Uterus (tissue), 3 donors: ENCODE measurements at regions not wholly inside any gene's neighbourhood (a gene's known extent, or its start where the extent isn't known, plus 50 kb on each side); places are given as distances from the start of the nearest gene placed in this dataset.

Source experiments
- DNase-seq, 2 donors: peaks; one replicate each; pipeline ENCODE4 v3.0.0-alpha.2; 2019 to 2020
- H3K27ac ChIP-seq, 2 donors: fragments of 200-600 bp; sonication (generic); 1 replicate in 1 of 2; 2 replicates in 1 of 2; pipeline ENCODE4 v1.5.1; 2016 to 2018
- H3K27me3 ChIP-seq, 2 donors: fragments of 200-600 bp; sonication (generic); one replicate each; pipeline ENCODE4 v1.5.1; 2018 to 2019; ENCODE audit warnings: control low read depth in 1 of 2
- H3K36me3 ChIP-seq, 2 donors: fragments of 200-600 bp; sonication (generic); one replicate each; pipeline ENCODE4 v1.5.1; 2019; ENCODE audit warnings: control low read depth in 1 of 2
- H3K4me1 ChIP-seq, 2 donors: fragments of 200-600 bp; sonication (generic); one replicate each; pipeline ENCODE4 v1.5.1; 2018 to 2019; ENCODE audit warnings: control low read depth in 1 of 2
- H3K4me3 ChIP-seq, 2 donors: fragments of 200-600 bp; sonication (generic); 1 replicate in 1 of 2; 2 replicates in 1 of 2; pipeline ENCODE4 v1.5.1; 2018 to 2019; ENCODE audit warnings: mild to moderate bottlenecking in 1 of 2
- H3K9me3 ChIP-seq, 2 donors: fragments of 200-600 bp; sonication (generic); one replicate each; pipeline ENCODE4 v1.5.1; 2019; ENCODE audit warnings: control low read depth in 1 of 2
- POLR2A ChIP-seq, 2 donors: fragments of 450-650 bp; IDR thresholded peaks; one replicate each; pipeline ENCODE4 v1.6.1; 2016; ENCODE audit warnings: antibody characterized with exemption in 2 of 2, mild to moderate bottlenecking in 1 of 2, moderate library complexity in 1 of 2
- intact Hi-C: fragments of 100-400 bp; cut with DNase I; formaldehyde crosslinking; loops from one replicate; pipeline ENCODE4 v1.15.1; 2023; ENCODE audit warnings: low total_unique reads
- TF ChIP-seq, protein P1 (sequence below), 4 experiments: fragments of 200-600 bp in 2 of 4; fragments of 450-650 bp in 2 of 4; sonication (generic) in 2 of 4; IDR thresholded peaks; one replicate each; pipeline ENCODE4 v1.5.1; 2016 to 2019; ENCODE audit warnings: antibody characterized with exemption in 4 of 4, mild to moderate bottlenecking in 2 of 4, moderate library complexity in 1 of 4
- donor health status: DM: yes; HTN: yes; CAD: no.

DNA sequence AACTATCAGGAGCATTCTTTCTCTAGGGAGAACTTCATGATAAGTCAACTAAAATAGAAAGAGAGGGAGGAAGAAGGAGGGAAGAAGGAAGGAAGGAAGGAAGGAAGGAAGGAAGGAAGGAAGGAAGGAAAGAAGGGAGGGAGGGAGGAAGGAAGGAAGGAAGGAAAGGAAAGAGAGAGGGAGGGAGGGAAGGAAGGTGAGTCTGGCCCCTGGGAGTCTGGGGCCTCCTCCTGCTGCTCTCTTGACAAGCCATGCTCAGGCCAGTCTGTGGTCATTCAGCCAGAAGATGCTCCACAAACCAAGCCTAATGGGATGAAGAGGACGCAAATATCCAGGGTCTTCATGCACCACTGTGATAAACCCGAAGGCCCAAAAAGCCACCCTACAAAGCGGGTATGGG is 216.4 kb upstream of the AGAP1 start:
- TF ChIP-seq POLR2A (IDR thresholded peaks at IDR 0.05), result no peak
- TF ChIP-seq, protein P1, sequence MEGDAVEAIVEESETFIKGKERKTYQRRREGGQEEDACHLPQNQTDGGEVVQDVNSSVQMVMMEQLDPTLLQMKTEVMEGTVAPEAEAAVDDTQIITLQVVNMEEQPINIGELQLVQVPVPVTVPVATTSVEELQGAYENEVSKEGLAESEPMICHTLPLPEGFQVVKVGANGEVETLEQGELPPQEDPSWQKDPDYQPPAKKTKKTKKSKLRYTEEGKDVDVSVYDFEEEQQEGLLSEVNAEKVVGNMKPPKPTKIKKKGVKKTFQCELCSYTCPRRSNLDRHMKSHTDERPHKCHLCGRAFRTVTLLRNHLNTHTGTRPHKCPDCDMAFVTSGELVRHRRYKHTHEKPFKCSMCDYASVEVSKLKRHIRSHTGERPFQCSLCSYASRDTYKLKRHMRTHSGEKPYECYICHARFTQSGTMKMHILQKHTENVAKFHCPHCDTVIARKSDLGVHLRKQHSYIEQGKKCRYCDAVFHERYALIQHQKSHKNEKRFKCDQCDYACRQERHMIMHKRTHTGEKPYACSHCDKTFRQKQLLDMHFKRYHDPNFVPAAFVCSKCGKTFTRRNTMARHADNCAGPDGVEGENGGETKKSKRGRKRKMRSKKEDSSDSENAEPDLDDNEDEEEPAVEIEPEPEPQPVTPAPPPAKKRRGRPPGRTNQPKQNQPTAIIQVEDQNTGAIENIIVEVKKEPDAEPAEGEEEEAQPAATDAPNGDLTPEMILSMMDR (IDR thresholded peaks at IDR 0.05), result no peak
- intact Hi-C loops, result no loop called here
- DNase-seq, result no peak
- H3K36me3 ChIP-seq, result no peaks in the 10 kb centered on the region
- H3K9me3 ChIP-seq, result no peaks in the 10 kb centered on the region
- no peaks in the 10 kb centered on the region for H3K4me1 ChIP-seq
- no peaks in the 10 kb centered on the region for H3K27me3 ChIP-seq
- no peak overlapping the region for H3K4me3 ChIP-seq
- no peak overlapping the region for H3K27ac ChIP-seq

- Histone ChIP-seq H3K27me3 (no peaks in the 10 kb centered on the region), H3K4me3 (no peak overlapping the region), H3K27ac (no peak overlapping the region), H3K36me3 (no peaks in the 10 kb centered on the region), H3K4me1 (no peaks in the 10 kb centered on the region), H3K9me3 (no peaks in the 10 kb centered on the region)
- no peak for TF ChIP-seq POLR2A (IDR thresholded peaks at IDR 0.05)
- TF ChIP-seq, protein P1 (IDR thresholded peaks at IDR 0.05), result no peak
- no peak for DNase-seq
- intact Hi-C loops, result no loop called here
These were observed 215.0 kb upstream of the AGAP1 start for GRCh38 chr2:235278771-235279355.

- intact Hi-C loops, result no loop called here
- TF ChIP-seq POLR2A (IDR thresholded peaks at IDR 0.05), result no peak
- TF ChIP-seq, protein P1 (IDR thresholded peaks at IDR 0.05), result no peak
These were observed 213.9 kb upstream of the AGAP1 start for GRCh38 chr2:235279965-235280364.

GRCh38 chr2:235283246-235283645 is 210.6 kb upstream of the AGAP1 start:
- H3K27me3 ChIP-seq, result no peaks in the 10 kb centered on the region
- H3K4me3 ChIP-seq, result no peak overlapping the region
- no peak overlapping the region for H3K27ac ChIP-seq
- no peak for TF ChIP-seq POLR2A (IDR thresholded peaks at IDR 0.05)
- TF ChIP-seq, protein P1 (IDR thresholded peaks at IDR 0.05), result no peak
- H3K36me3 ChIP-seq, result no peaks in the 10 kb centered on the region
- DNase-seq, result no peak
- intact Hi-C loops, result no loop called here
- no peaks in the 10 kb centered on the region for H3K9me3 ChIP-seq
- no peaks in the 10 kb centered on the region for H3K4me1 ChIP-seq

More at GRCh38 chr2:235279965-235280364, 213.9 kb upstream of the AGAP1 start:
- H3K4me1 ChIP-seq, result no peaks in the 10 kb centered on the region
- no peak overlapping the region for H3K4me3 ChIP-seq
- H3K27ac ChIP-seq, result no peak overlapping the region
- H3K9me3 ChIP-seq, result no peaks in the 10 kb centered on the region
- no peaks in the 10 kb centered on the region for H3K27me3 ChIP-seq
- H3K36me3 ChIP-seq, result no peaks in the 10 kb centered on the region
- no peak for DNase-seq

- Histone ChIP-seq H3K9me3 (no peaks in the 10 kb centered on the region), H3K27me3 (no peaks in the 10 kb centered on the region), H3K4me3 (no peak overlapping the region), H3K36me3 (no peaks in the 10 kb centered on the region), H3K27ac (no peak overlapping the region), H3K4me1 (no peaks in the 10 kb centered on the region)
- intact Hi-C loops, result no loop called here
- TF ChIP-seq POLR2A (IDR thresholded peaks at IDR 0.05), result no peak
- TF ChIP-seq, protein P1 (IDR thresholded peaks at IDR 0.05), result no peak
- DNase-seq, result no peak
These were observed 207.0 kb upstream of the AGAP1 start for GRCh38 chr2:235286622-235287374.
